MV-4-11 (cell line): ENCODE measurements at regions not wholly inside any gene's neighbourhood (a gene's known extent, or its start where the extent isn't known, plus 50 kb on each side); places are given as distances from the start of the nearest gene placed in this dataset.

Experiments used
- DNase-seq: peaks from one replicate; lab custom pipeline; 2025; lab: John Stamatoyannopoulos, UW

DNA sequence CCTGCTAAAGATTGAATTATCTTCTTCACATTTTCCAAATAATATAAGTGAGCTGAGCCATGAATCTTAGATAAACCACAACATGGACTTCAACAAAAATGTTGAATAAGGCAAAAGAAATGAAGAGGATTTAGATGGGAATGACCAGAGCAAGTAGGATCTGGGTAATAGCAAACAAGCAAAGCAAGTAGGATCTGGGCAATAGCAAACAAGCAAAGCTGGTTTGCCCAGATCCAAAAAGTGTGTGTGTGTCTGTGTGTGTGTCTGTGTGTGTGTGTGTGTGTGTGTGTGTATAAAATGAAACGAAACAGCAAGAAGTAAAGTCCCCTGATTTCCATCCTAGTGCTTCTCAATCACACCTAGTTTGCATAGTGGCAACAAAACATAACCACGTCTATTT is 549.1 kb downstream of the RERGL start:
- DNase-seq: no peak

DNA sequence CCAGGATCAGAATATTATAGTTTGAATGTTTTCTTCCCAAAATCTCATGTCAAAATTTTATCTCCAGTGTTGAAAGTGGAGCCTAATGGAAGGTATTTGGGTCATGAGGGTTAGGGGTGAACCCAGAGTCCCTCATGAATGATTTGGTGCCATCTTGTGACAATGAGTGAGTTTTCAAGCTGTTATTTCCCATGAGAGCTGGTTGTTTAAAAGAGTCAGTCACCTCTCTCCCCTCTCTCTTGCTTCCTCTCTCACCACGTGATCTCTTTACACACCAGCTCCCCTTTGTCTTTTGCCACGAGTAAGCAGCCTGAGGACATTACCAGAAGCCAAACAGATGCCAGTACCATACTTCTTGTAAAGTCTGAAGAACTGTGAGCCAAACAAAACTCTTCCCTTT is 561.6 kb downstream of the RERGL start:
- DNase-seq: no peak

DNA sequence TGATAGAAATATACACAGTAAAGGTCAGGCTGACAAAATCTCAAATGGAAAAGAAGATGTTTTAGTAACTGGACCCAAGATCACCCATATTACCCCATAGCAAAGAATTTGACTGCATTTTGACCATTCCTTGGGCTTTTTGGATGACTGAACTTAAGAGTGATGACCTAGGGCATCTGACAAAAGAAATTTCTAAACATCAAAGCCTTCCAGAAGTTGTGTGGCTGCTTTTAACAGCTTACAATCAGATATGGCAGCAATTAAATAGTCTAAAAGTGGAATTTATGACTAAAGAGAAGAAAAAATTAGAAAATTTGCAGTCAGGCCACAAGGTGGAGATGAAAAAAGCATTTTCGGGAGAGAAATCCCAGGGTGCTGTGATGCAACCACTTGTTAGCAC is 563.0 kb downstream of the RERGL start:
- no peak for DNase-seq

DNA sequence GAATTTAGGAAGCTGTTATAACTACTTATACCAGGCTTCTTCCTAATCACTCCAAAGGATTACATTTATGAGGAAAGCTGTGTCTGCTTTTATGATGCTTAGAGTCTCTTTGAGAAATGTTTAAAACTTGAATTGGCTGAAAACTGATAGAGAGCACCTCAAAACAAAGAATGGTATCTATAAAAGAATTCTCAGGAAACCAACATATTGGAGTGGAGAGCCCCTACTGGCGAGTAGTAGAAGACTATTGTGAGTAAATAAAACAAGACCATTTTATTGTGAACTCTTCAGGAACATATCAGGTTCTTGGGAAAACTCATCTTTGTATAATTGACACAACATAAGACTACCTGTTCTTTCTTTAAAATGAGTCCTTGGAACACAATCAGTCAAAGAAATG is 578.6 kb downstream of the RERGL start:
- no peak for DNase-seq

DNA sequence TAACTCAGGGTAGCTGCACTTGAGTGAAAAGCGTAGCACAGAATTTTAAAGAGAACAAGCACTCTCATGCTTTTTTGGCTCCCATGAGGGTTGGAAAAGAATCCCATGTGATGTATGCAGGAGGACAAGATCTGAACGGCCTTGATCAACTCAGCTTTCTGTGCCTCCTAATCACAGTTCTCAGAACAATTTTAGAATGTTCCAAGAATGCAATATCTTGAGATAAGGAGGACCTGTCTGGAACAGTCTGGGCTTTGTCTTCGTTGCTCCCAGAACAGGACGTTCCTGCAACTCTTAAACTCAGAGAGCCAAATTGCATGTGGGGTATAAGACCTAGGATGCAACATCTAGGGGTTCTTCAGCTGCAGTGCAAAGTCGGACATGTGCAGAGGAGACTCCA is 582.7 kb downstream of the RERGL start:
- DNase-seq: no peak

DNA sequence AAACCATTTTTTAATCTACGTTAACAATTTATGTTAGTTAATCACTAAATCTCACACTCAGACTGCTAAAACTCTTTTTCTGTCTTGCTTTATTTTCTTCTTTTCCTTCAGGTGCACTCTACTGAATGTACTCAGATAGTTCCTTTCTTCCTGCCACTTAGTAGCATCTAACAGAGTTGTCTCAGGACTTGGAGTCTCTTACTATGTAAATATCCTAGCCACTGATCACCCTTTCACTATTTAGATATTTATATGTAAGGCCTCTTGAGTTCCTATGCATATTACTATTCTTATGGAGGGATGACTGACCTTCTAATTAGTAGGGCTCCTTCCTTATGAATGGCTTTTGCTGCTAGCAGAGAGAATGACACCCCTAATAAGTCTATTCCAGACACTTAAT is 586.3 kb downstream of the RERGL start:
- no peak for DNase-seq

DNA sequence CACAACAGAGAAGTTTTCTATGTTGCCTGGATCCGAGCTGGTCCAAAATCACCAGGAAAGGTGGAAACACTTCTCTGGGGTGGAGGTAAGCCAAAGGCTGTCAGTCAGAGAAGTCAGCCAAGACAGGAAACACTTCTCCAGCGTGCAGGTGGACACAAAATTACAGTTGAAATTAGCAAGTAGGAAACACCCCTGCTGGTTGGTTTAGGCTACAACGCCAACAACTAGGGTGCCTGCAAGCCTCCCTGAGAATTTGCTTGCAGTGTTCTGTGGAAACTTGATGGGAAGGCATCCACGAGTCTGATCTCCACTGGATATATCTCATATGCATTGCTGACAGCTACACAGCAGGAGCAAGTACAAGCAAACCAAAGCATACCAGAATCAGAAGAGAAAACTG is 600.5 kb downstream of the RERGL start:
- DNase-seq: no peak

DNA sequence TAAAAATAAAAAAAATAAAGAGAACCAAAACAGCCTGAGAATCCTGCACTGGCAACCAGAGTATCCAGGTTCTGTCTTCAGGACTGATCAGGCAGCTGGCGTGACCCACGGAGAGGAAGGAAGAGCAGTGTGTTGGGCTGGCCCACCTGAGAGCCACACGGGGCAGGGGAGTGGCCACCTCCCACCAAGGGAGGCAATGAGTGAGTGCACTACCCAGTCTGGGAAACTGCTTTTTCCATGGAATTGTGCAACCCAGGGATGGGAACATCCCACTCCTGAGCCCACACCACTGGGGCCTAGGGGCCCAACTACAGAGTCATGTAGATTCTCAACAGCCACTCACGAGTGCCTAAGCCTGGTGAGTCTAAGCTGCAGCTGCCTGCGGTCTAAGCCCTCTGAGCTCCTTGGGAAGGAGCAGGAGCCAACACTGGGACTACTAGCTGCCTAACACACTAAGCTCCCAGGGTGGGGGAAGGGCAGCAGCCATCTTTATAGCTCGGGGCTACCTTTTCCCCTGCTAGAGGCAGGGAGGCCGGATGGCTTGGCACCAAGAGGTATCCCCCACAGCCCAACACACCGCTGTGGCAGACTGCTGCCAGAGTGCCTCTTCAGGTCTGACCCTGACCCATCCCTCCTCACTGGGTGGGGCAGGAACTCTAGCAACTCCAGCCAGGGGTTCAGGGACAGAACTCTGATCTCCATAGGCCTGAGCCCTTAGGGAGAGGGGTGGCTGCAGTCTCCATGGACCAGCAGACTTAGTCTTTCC is 610.9 kb downstream of the RERGL start:
- no peak for DNase-seq

DNA sequence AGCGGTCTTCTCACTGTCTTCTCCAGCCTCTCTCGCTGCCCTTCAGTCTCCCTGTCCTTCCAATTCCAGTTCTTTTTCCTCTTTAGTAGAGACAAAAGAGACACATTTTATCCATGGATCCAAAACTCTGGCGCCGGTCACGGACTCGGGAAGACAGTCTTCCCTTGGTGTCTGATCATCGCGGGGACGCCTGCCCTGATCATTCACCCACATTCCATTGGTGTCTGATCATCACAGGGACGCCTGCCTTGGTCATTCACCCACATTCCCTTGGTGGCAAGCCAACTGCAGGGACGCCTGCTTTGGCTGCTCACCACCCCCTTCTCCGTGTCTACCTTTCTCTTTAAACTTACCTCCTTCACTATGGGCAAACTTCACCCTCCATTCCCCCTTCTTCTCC is 619.5 kb downstream of the RERGL start:
- DNase-seq: no peak

DNA sequence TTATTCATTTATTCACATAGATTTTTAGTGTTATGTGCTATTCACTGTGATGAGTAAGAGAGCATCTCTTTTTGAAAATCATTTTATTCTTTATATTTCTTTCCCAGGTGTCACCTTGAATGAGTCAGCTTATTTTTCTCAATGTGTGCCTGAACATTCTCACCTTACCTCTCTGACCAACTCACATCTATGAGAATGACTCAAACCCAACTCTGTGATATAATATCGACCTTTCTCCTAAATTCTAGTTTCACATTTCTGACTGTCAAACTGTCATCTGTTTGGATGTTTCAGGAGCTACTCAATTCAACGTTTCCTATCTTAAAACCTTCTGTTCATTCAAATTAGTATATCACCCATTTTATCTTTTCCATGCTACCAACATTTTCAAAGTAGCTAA is 630.8 kb downstream of the RERGL start:
- no peak for DNase-seq

DNA sequence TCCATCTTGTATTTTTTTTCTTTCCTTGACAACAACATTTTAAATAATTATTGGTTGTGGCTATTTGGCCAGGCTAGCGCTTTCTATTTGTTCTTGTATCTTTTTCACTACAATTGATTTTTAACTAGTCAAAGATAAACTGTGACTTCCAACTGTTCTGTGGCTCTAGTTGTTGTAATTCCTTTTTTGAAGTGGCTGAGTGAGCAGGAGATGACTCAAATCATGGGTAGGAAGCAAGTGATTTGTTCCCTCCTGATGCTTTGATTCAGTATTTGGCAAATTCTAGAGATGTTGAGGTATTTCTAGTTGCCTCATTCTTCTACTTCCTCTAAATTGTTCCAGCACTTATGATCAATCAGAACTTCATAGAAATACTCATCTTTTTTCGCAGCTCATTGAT is 633.5 kb downstream of the RERGL start:
- DNase-seq: no peak

DNA sequence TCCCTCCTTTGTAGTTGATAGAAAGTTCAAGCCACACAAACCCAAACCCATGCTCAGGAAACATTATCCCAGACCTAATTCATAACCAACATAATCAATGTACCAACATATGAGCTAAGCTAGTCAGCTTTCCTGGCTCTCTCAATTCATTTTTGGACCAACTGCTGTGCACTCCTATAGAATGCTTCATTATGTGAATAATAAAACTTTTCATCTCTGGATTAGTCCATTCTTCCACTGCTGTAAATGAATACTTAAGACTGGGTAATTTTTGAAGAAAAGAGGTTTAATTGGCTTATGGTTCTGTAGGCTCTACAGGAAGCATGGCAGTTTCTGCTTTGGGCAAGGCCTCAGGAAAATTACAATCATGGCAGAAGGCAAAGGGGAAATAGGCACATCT is 651.9 kb downstream of the RERGL start:
- no peak for DNase-seq

DNA sequence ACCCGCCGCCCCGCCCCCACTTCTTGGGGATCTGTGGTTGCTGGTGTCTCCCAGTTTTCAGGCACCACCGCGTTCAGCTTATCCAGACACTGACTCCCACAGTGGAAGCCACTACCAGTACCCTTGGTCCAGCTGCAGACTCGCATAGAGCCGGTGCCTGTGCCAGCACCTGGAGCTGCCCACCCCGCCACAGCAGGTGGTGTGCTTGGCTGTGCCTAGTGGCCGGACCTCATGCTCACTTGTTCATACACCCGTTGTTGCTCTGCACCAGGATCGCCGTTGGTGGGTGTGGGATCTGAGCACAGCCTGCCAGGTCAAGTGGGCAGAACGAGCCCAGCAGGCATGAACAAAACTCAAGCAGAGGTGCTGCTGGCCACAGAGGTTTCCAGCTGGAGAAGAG is 673.2 kb downstream of the RERGL start:
- DNase-seq: no peak

DNA sequence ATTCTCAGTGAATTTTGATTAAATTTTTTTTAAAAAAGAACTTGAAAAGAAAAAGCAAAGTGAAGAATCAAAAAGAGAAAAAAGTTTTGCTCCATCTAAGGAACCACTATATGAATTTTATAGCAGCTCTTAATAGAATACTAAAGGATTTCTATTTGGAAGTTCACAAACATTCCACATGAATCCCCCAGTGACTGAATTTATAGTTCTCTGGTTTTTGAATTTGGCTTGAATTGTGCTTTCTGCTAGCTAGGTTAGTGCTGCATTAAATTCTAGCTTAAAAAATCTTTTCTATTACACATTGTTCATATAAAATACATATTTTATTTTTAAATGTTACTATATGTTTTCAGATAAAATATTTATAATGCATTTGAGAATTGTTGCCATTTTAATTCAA is 675.4 kb downstream of the RERGL start:
- DNase-seq: no peak

DNA sequence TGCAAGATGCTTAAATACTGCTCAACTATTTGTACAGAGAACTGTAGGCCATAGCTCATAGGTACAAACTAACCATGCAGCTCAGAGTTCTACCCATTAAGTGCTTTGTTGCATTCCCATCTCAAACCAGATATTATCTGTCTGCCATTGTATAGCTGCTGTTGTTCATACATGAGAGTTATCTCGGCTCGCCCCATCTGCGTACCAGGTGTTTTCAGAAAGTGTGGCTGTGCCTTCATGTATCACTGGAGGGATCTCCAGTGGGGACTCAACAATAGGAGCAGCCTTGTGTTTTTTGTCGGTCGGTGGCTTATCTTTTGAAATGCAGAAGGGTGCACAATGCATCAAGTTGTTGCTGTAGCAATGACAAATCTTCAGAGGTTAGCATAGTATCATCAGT is 678.3 kb downstream of the RERGL start:
- DNase-seq: no peak

DNA sequence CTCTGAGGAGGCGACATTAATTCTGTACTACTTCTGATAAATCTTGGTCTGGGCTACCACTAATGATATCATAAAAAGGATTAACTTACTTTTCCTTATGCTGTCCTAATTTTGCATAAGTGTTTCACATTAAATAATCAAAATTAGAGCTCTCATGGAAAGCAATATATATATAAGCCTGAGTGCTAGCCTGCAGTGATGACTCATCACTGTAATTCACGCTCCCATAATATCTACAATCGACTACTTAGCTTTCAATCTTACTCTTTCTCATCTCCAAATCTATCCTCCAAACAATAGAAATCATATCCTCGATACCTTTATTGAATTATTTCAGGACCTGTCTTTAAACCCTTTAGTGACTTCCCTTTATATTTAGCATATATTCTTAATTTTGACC is 701.3 kb downstream of the RERGL start:
- no peak for DNase-seq

DNA sequence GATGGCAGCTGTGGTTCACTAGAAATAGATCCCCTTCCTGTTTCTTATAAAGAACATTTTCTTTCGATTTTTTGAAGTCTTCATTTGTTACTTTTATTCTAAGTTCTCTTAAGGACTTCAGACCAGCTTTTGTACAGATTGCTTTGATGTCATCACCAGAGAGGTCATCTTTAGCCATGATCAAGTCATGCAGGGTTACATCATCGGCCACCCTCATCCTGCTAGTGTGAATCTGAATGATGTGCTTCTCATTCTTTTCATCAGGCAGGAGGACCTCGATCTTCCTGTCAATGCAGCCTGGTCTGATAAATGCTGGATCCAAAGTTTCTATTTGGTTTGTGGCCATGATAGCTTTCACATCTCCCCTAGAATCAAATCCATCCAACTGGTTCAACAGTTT is 706.7 kb downstream of the RERGL start:
- no peak for DNase-seq

DNA sequence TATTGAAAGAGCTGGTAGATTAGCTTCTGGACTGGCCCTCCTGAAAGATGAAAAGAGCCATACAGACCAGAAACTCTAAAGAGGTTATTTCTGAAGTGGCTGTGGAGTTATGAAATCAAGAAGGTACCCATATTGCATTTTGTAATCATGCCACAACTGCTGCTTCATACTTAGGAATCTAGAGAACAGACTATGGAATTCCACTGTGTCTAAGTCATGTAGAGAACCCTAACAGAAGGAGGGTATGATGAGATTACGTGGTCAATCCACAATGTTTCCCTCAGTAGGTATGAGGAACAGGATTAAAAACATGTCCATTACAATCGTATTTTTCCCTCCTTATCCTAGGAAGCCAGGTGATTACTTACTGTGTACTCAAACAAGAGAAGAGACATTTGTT is 708.8 kb downstream of the RERGL start:
- no peak for DNase-seq

DNA sequence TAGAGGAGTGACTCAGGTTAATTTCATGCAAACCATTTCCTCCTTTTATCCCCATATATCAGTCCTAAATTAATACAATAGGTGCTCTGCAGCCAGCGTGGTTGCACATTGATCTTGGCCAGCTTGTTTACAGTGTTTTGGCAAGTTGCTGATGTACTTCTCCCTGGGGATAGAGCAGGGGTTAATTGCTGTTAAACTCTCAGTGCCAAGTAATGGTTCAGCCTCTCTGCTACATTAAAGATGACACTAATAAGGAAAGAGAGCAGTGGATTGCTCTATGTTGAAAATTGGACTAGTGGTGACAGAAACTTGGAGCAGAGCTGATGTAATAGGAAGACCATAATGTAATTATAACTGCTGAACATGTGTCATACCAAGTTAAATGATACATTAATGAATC is 717.5 kb downstream of the RERGL start:
- DNase-seq: no peak

DNA sequence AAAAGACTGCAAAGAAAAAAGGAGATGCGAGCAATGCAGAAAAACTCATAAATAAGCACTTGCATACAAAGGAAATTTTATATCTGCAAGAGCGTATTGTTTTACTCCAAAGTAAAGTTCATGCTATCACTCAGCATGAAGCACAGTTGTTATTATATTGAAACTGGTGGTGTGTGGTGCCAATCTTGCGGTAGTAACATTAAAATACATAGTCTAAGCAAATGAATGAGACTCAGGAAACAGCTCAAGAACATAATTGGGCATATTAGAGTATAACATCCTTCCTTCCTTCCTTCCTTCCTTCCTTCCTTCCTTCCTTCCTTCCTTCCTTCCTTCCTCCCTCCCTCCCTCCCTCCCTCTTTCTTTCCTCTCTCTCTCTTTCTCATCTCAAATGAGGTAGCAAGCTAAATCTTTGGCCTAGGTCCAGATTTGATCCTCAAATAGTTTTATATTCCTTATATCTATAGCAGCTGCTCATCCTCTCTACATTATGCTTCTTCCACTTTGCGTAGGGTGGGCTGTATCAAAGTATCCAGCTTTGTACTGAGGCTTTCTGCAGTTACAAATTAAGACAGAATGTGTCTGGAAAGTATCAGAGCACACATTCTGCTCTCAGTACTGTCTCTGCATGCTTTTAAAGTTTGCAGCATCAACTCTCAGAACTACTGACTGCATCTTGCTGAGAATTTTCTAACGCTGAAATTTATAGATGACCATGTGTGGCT is 718.3 kb downstream of the RERGL start:
- DNase-seq: no peak

DNA sequence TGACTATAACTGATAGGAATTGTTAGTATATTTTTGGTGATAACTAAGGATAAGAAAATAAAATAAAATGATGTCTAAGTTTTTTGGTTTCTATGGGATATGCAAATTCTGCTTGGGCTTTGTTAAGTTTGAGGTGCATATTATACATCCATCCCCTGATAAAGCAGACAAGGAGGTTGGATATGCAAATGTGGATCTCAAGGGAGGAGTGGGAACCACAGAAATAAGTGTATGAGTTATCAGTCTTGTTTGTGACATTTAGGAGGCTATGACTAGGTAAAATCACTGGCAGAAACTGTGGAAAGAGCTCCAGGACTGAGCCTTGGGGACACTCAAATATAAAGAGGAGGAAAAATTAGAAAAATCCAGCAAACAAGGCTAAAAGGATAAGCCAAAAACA is 719.4 kb downstream of the RERGL start:
- DNase-seq: no peak

DNA sequence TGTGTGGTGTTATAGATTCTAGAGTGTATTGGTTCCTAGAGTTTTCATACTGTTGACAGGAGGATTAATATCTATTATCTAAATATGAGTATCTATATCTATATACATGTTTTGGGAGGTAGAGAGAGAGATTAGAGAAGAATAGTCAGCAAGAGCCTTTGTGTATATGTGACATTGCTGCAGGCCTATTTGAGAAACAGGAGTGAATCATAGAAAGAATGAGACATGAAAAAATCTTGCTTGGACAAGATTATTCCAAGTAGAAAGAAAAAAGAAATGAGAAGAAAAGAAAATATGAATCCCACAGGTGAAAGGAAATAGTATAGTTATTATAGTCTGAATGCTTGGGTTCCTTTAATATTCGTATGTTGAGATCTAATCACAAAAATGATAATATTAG is 720.4 kb downstream of the RERGL start:
- no peak for DNase-seq

DNA sequence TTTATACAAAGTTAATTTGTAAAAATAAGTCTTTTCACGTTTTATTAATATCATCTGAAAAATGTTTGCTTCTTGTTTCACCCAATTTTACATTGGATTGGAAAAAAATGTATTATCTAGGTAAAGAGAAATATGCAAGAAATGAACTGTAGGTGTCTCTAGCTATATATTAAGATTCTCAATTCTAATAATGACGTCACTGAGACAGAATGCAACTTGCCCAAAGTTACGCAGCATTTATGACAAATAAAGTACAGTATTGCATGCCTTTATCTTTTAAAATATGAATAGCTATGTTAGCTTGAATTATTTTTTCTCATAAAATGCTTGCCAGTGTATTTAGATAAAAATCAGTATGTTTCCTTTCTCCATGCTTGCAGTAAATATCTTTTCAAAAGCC is 728.8 kb downstream of the RERGL start:
- DNase-seq: no peak

DNA sequence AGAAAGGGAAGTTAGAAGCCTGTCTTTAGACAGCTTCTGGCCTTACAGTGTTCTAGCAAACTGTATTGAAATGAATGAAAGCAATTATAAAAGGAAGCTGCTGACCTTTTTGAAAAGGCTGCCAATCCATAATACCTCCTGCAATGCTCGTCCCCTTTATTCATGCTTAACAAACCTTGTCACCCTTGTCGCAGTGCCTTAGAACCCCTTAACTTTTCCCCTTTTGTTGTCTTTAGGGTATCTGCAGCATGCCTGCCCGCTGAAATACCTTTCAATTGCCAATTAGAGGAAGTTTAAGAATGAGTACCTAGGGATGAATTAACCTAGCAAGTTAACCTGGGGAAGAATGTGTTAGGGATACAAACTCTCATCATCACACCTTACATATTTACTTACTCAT is 731.2 kb downstream of the RERGL start:
- DNase-seq: peak; percentile 68
